GM10266 (cell line): ENCODE measurements at regions not wholly inside any gene's neighbourhood (a gene's known extent, or its start where the extent isn't known, plus 50 kb on each side); places are given as distances from the start of the nearest gene placed in this dataset.
"Not testable (repeated sequence)": the region's sequence is repeated elsewhere in the genome, so short reads cannot be mapped to it uniquely, and the experiment has no call there.

Source experiments
- DNase-seq: peaks from one replicate; pipeline ENCODE4 v3.0.0; 2012; ENCODE audit errors: extremely low spot score
- CTCF ChIP-seq: IDR thresholded peaks from 2 replicates; pipeline ENCODE4 v1.5.1; 2012; ENCODE audit warnings: mild to moderate bottlenecking, low read depth; ENCODE audit not compliant: control insufficient read depth, insufficient read depth; ENCODE audit errors: missing control alignments

GRCh38 chrY:12285608-12286007 is 415.4 kb upstream of the USP9Y start:
- no peak for TF ChIP-seq CTCF
- DNase-seq: no peak

GRCh38 chrY:12288919-12289318 is 412.1 kb upstream of the USP9Y start:
- DNase-seq: no peak
- TF ChIP-seq CTCF: no peak

GRCh38 chrY:12289415-12289814 is 411.6 kb upstream of the USP9Y start:
- no peak for DNase-seq
- no peak for TF ChIP-seq CTCF

- DNase-seq: no peak
- TF ChIP-seq CTCF: no peak
Measured at GRCh38 chrY:12292542-12292941, 408.5 kb upstream of the USP9Y start.

GRCh38 chrY:12296460-12296859 is 404.6 kb upstream of the USP9Y start:
- TF ChIP-seq CTCF: no peak
- no peak for DNase-seq

- not testable (repeated sequence) for DNase-seq
Measured at GRCh38 chrY:12299796-12300195, 401.2 kb upstream of the USP9Y start.

GRCh38 chrY:12303464-12303863 is 397.6 kb upstream of the USP9Y start:
- no peak for TF ChIP-seq CTCF

GRCh38 chrY:12305456-12305855 is 395.6 kb upstream of the USP9Y start:
- TF ChIP-seq CTCF: no peak
- DNase-seq: no peak

More at GRCh38 chrY:12303464-12303863, 397.6 kb upstream of the USP9Y start:
- DNase-seq: no peak
